ENCODE measurements at regions not wholly inside any gene's neighbourhood (a gene's known extent, or its start where the extent isn't known, plus 50 kb on each side); places are given as distances from the start of the nearest gene placed in this dataset.
A peak's percentile ranks its signal among the peaks of the same experiment; 100 is the strongest.

GRCh38 chr14:61226015-61226654, 55.0 kb downstream of the TMEM30B start:
- no peak for DNase-seq

GRCh38 chr14:61225344-61225743, 55.8 kb downstream of the TMEM30B start:
- DNase-seq, result no peak

- no peak for DNase-seq
These were observed 57.6 kb downstream of the TMEM30B start for GRCh38 chr14:61223552-61223951.

DNA sequence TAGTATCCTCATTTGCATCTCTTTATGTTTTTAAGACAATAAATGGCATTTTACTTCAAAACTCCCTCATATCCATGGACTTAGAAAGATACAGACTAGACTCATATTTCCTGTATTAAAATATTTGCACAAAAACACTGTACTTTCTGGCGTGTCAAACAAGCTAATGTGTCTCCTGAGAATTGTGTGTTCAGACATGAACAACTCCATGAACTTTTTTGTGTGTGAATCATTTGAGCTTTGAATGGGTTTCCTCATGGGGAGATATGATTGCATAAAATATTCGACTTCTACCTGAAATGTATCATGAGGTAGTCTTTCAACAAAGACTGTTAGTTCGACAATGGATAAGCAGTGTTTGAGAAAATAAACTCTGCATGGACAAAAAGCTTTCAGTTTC, 58.8 kb downstream of the TMEM30B start:
- no peak for DNase-seq

DNA sequence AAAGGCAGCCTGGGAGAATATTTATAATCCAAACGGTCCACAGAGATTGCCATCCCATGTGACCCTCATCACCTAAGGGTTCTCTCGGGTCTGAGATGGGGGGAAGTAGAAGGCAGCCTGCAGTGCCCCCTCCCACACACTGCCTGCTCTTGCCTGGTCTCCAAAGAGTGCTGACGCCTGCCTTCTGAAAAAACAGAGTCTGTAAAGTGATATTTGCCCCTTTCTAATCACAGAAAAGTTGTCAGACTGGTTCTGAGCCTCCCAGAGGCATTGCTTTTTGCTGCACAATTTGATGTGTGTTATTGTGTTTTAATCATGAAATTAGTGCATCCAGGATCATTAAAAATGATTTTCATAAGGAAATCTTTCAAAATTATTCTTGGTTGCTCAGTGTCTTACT, 59.2 kb downstream of the TMEM30B start:
- no peak for DNase-seq

DNA sequence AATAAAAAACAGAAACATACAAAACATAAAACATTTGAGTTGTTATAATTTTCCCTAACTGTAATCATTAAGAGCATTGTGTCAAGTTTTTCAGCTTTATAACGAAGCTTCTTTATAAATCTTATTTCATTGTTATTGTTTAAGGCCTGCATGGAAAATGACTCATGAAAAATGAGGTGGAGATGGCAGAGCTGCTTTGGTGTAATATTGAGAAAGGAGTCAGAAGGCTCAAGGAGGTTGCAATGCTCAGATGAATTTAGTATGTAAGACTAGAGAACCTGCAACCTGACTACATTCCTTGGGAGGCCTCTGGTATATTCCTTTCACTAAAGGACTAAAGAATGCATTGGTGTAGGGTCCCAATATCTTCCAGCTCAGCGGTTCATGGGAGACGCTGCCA, 61.5 kb downstream of the TMEM30B start:
- no peak for DNase-seq

GRCh38 chr14:61219256-61219655, 61.9 kb downstream of the TMEM30B start:
- no peak for DNase-seq

- peak; percentile 40 for DNase-seq
These were observed 62.4 kb downstream of the TMEM30B start for GRCh38 chr14:61218767-61219166.

DNA sequence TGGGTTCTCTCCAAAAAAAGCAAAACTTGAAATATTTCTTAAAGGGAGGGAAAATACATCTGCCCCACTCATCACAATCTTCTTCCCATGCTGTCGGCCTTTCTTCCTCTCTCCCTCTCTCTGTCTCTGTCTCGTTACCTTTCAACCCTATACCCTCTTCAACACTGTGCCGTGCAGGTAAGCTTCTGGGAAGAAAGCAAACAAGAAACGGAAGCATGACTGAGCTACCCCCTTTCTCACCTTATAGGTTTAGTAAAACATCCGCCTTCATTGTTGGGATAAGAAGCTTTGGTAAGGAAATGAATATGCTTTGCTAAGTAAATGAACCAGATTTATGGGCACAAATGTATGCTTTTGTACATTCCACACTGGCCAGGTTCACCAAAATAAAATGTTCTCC, 63.0 kb downstream of the TMEM30B start:
- no peak for DNase-seq

- no peak for DNase-seq
These were observed 63.6 kb downstream of the TMEM30B start for GRCh38 chr14:61217516-61217915.

- no peak for DNase-seq
These were observed 65.7 kb downstream of the TMEM30B start for GRCh38 chr14:61215222-61216020.

DNA sequence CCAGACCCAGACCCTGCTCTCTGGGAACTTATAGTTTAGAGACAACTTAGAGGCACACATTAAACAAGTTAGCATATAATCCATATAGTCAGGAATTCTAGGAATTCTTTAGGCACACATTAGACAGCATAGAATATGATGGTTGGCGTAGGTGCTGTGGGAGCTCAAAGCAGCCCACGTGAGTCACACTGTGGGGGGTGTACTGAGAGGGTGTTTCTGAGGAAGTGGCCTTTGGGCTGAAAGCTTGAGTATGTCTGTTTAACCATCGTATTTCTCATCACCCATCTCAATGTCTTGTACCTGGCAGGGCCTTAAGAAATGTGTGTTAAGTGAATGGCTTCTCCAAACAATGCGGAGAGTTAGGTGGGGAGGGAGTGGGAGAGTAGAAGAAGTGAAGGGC, 67.2 kb downstream of the TMEM30B start:
- no peak for DNase-seq

DNA sequence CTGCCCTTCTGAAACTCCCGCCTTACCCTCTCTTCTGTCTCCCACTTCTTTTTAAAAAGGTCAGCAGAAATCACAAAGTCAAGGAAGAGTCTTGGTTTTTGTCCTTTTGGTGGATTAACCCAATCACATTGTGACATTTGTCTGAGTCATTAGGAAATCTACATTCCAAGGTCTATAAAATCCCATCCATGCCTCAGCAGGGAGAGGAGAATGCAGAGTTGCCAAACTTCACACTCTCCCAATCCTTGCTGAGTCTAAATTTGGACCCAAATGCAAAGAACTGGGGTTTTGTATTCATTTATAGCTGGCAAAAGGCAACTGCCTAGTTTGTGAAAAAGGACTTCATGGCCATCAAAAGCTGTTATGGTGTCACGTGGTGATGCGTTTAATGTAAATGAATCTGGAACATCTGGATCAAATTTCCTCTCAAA, 67.9 kb downstream of the TMEM30B start:
- no peak for DNase-seq

DNA sequence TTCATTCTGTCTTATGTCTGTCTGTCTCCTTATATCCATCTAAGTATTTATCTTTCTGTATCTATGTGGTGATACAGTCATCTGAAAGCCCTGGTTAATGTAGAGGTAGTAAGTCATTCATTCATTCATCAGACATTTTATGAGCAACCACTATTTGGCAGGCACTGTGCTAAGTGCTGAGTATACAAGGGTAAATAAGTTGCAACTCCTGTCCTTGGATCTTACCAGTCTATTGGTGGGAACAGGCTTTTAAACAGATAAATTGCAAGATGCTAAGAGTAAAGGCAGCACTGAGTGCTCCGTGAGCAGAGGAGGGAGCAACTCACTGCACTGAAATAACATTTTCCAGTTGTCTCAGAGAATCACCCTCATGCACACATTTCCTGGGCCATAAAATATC, 68.6 kb downstream of the TMEM30B start:
- DNase-seq, result no peak

DNA sequence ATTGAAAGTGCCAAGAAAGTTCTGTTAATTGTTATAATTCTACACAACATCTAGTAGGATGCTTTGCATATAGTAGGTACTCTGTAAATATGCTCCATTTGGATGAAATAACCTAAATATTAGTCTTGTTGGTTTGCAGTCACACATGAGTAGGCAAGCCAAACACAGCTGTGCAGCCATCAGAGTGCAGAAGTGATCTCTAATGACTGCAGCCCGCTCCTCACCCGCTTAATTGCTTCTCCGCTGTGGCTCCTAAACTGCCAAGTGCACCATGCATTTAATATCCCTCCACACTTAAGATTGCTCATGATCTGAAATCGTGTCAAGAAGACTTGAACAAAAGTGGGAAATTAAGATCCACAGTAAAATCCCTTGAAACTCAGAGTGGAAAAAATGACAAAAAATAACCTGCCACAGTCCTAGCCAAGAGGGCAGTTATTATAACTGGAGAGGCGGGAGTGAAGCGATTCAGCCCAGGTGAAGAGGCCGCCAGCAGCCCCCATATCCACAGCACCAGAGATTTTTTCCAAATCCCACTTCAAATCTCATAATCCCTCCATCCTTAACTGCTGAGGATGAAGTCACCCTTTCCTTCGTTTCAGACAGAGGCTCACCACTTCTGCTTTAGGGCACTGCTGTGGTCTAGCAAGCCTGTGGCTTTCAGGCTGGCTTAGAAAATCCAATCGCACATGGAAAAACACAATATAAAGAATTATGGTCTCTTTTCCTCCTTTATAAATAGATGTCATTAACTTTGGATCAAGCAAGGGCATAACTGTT, 69.5 kb downstream of the TMEM30B start:
- DNase-seq, result peak; percentile 98

DNA sequence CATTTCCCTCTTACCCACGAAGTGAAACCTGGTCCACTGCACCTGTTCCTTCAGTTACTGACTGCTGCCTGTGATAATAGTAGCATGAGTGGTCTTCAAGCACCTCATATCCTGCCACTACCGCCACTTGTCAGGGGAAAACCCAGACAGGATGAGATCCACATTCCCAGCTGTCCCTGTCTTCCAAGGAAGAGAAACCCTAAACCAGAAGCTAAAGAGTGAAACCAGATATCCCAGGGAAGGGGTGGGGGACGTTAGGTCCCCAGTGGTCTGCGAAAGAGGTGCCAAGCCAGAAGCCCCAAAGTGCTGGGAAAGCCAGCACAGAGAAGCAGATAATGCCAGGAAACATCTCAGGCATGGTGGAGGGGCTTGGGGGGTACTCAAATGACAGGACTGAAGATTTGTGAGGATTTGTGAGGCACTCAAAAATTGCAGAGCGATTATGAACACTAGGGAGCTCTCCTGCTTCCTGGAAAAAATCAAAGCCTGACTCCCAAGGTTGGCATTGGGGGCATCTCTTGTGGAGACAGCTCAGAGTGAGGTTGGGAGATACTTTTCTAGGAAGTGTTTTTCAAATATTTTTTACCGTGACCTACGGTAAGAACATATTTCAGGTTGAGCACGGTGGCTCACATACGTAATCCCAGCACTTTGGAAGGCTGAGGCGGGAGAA, 77.9 kb downstream of the TMEM30B start:
- DNase-seq, result peak; percentile 99

DNA sequence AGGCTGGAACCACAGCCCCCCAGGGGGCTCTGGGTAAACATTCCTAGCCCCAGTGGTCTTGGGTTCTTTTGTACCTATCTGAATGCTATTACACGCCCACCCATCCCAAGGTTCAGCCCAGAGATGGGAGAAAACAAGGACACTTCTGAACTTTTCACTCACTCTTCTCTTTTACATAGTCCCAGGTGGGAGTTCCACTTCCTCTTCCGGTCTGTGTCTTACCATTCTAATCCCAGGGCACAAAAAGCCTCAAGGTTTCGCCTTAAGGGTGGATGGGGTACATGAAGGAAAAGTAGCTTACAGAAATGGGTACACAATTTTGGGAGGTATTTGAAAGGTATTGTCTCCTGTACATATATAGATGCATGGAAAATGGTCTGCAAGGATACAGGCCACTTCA, 79.0 kb downstream of the TMEM30B start:
- DNase-seq, result peak; percentile 73

- no peak for DNase-seq
These were observed 80.0 kb downstream of the TMEM30B start for GRCh38 chr14:61201171-61201570.

GRCh38 chr14:61197416-61197815, 83.7 kb downstream of the TMEM30B start:
- DNase-seq, result no peak

DNA sequence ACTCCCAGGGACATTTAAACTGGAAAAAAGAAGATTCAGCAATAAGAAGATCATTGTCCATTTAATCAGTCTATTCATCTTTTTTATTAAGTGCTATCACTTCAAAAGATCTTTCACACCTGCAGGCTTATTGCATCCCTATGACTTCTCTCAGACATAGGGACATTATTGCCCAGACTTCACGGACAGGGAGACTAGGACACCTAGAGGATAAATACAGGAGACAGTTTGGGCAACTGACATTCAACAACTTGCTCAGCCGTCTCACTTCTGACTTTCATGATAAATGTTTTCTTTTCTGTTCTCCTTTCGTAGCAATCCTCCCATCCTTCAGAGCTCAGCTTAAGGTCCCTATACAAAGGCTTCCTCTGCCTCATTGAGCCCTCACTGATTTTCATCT, 84.3 kb downstream of the TMEM30B start:
- DNase-seq, result peak; percentile 42

DNA sequence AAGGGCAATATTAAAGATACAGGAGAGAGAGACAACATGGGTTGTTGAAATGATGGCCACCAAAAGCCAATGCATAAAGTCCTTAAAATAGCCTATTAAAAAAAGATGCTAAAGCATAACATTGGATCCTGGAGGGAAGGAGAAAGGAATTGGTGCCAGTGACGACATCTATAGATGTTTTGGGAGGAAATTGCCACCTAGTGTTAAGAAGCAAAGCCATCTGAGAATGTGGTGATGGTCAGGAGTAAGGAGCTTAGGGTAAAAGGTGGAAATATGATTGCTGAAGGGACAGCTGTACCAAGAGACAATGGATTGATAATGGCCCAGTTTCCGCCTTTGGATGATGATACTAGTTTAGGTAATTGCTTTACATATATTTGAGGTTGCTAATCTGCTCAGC, 85.1 kb downstream of the TMEM30B start:
- DNase-seq, result no peak

DNA sequence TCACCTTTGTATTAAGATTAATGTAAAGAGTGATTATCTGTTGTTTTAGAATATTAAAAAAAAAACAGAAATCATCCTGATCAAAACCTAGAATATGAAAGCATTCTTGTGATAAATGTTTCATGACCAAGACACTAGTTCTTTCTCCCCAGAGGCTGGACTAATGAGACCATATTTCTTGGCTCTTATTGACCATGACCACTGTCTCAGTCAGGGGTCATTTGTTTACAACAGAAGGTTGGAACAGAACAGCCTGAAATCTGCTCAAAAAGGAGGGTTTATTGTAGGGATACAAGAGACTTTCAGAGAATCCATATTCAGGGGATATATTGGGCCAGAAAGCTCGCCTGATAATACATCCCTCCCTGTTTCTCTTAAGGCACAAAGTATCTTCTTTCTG, 87.7 kb downstream of the TMEM30B start:
- no peak for DNase-seq

GRCh38 chr14:61192989-61193388, 88.1 kb downstream of the TMEM30B start:
- DNase-seq, result no peak
